PC-9 (cell line): ENCODE measurements at regions not wholly inside any gene's neighbourhood (a gene's known extent, or its start where the extent isn't known, plus 50 kb on each side); places are given as distances from the start of the nearest gene placed in this dataset.

Experiments
- BruUV-seq: library from RNA; stranded (reverse); fragments of 400-500 nt; replicated peaks from 2 replicates; lab custom pipeline; 2021; lab: Mats Ljungman, UMichigan
- CTCF ChIA-PET: fragments of 300-600 bp; sonication (Branson Sonifier 250); formaldehyde crosslinking; loops from one replicate; lab custom pipeline; 2022; ENCODE audit warnings: antibody characterized with exemption; lab: Charles Lee
- POLR2A ChIA-PET: fragments of 300-600 bp; sonication (Branson Sonifier 250); formaldehyde crosslinking; loops from one replicate; lab custom pipeline; 2022; ENCODE audit warnings: antibody characterized with exemption; ENCODE audit not compliant: unreplicated experiment; lab: Charles Lee
- DNase-seq, 2 experiments: peaks; one replicate each; pipeline versions ENCODE4 v3.0.0 to v3.0.0-alpha.2; 2015 to 2022; ENCODE audit warnings: mixed read lengths in 1 of 2
- H2AFZ ChIP-seq: fragments of 200-600 bp; sonication (generic); 2 replicates; pipeline ENCODE4 v1.8.1; 2017; ENCODE audit warnings: antibody characterized with exemption
- H3F3A ChIP-seq: fragments of 200-600 bp; sonication (generic); 2 replicates; pipeline ENCODE4 v1.8.1; 2017; ENCODE audit warnings: antibody characterized with exemption, mild to moderate bottlenecking, low read depth; ENCODE audit not compliant: insufficient read depth
- H3K27ac ChIP-seq: fragments of 200-600 bp; sonication (generic); 2 replicates; pipeline ENCODE4 v1.6.1; 2016; ENCODE audit warnings: mixed run types
- H3K27me3 ChIP-seq: fragments of 200-600 bp; sonication (generic); 2 replicates; pipeline ENCODE4 v1.6.1; 2016; ENCODE audit warnings: low read depth, mixed run types; ENCODE audit not compliant: insufficient read depth
- H3K36me3 ChIP-seq: fragments of 200-600 bp; sonication (generic); 2 replicates; pipeline ENCODE4 v1.6.1; 2016; ENCODE audit warnings: low read depth, mixed run types
- H3K4me1 ChIP-seq: fragments of 200-600 bp; sonication (generic); replicated peaks from 2 replicates; pipeline ENCODE4 v1.6.1; 2016; ENCODE audit warnings: mixed run types; ENCODE audit not compliant: insufficient read depth
- H3K4me2 ChIP-seq: fragments of 200-600 bp; sonication (generic); 2 replicates; pipeline ENCODE4 v1.6.1; 2017; ENCODE audit warnings: mixed run types
- H3K4me3 ChIP-seq: fragments of 200-600 bp; sonication (generic); 2 replicates; pipeline ENCODE4 v1.6.1; 2016; ENCODE audit warnings: mixed run types
- H3K79me2 ChIP-seq: fragments of 200-600 bp; sonication (generic); 2 replicates; pipeline ENCODE4 v1.6.1; 2017; ENCODE audit warnings: low read depth, mixed run types
- H3K9me2 ChIP-seq: fragments of 200-600 bp; sonication (generic); 2 replicates; pipeline ENCODE4 v1.8.1; 2017; ENCODE audit warnings: mild to moderate bottlenecking; ENCODE audit not compliant: insufficient read depth
- H3K9me3 ChIP-seq: fragments of 200-600 bp; sonication (generic); 2 replicates; pipeline ENCODE4 v1.8.1; 2016; ENCODE audit warnings: low read depth; ENCODE audit not compliant: insufficient read depth
- H4K20me1 ChIP-seq: fragments of 200-600 bp; sonication (generic); 2 replicates; pipeline ENCODE4 v1.8.1; 2017; ENCODE audit not compliant: insufficient read depth
- CTCF ChIP-seq: fragments of 200-600 bp; sonication (generic); conservative IDR thresholded peaks from 2 replicates; pipeline ENCODE4 v1.6.1; 2017; ENCODE audit warnings: mixed run types, antibody characterized with exemption, mild to moderate bottlenecking, moderate library complexity
- EZH2 ChIP-seq: fragments of 200-600 bp; sonication (generic); IDR thresholded peaks from 2 replicates; pipeline ENCODE4 v1.8.0; 2017; ENCODE audit warnings: antibody characterized with exemption, low read depth
- intact Hi-C: fragments of 100-400 bp; cut with micrococcal nuclease; formaldehyde crosslinking; loops from one replicate; pipeline ENCODE4 v1.10.0; 2022; ENCODE audit not compliant: unreplicated experiment

GRCh38 chr14:82313889-82314288 is 780.2 kb upstream of the SEL1L start:
- POLR2A ChIA-PET: no interaction called here
- intact Hi-C loops: no loop called here
- TF ChIP-seq CTCF: no peak
- DNase-seq: no peak
- Histone ChIP-seq H3K4me1 (no peaks in the 10 kb centered on the region), H3K4me3 (no peak overlapping the region), H3K9me3 (no peaks in the 10 kb centered on the region), H3F3A (no peaks in the 10 kb centered on the region), H3K36me3 (no peaks in the 10 kb centered on the region), H3K9me2 (no peaks in the 10 kb centered on the region), H3K27ac (no peak overlapping the region), H4K20me1 (no peaks in the 10 kb centered on the region), H3K79me2 (no peaks in the 10 kb centered on the region), H3K4me2 (no peak overlapping the region), H3K27me3 (no peaks in the 10 kb centered on the region), H2AFZ (no peak overlapping the region)
- CTCF ChIA-PET: no interaction called here
- BruUV-seq: no TSS peak

- no TSS peak for BruUV-seq
- Histone ChIP-seq H3K27me3 (no peaks in the 10 kb centered on the region), H3K4me3 (no peak overlapping the region), H3K36me3 (no peaks in the 10 kb centered on the region), H2AFZ (no peak overlapping the region), H3K79me2 (no peaks in the 10 kb centered on the region), H3K4me2 (no peak overlapping the region), H3K9me3 (no peaks in the 10 kb centered on the region), H3K27ac (no peak overlapping the region), H3K4me1 (no peaks in the 10 kb centered on the region), H3K9me2 (no peaks in the 10 kb centered on the region), H4K20me1 (no peaks in the 10 kb centered on the region), H3F3A (no peaks in the 10 kb centered on the region)
- ChIA-PET POLR2A (no interaction called here), CTCF (no interaction called here)
- intact Hi-C loops: no loop called here
- TF ChIP-seq CTCF (no peak), EZH2 (no peak)
- DNase-seq: no peak
Measured at GRCh38 chr14:82328442-82328841, 794.8 kb upstream of the SEL1L start.

- Histone ChIP-seq H3K27me3 (no peaks in the 10 kb centered on the region), H2AFZ (no peak overlapping the region), H3K4me3 (no peak overlapping the region), H3F3A (no peaks in the 10 kb centered on the region), H3K27ac (no peak overlapping the region), H3K36me3 (no peaks in the 10 kb centered on the region), H3K79me2 (no peaks in the 10 kb centered on the region), H3K4me2 (no peak overlapping the region), H3K9me3 (no peaks in the 10 kb centered on the region), H4K20me1 (no peaks in the 10 kb centered on the region), H3K9me2 (no peaks in the 10 kb centered on the region), H3K4me1 (no peaks in the 10 kb centered on the region)
- no peak for DNase-seq
- TF ChIP-seq EZH2: no peak
- no peak for TF ChIP-seq CTCF
- intact Hi-C loops: no loop called here
- ChIA-PET POLR2A (no interaction called here), CTCF (no interaction called here)
- BruUV-seq: no TSS peak
Measured at GRCh38 chr14:82341261-82341810, 807.7 kb upstream of the SEL1L start.
